ENCODE measurements at regions not wholly inside any gene's neighbourhood (a gene's known extent, or its start where the extent isn't known, plus 50 kb on each side); places are given as distances from the start of the nearest gene placed in this dataset.
"Not testable (repeated sequence)": the region's sequence is repeated elsewhere in the genome, so short reads cannot be mapped to it uniquely, and the experiment has no call there.

GRCh38 chr2:49780949-49781348, 626.6 kb upstream of the FSHR start:
- Mint-ChIP-seq H3K4me1 (no peaks in the 10 kb centered on the region), H3K9me3 (peaks cover 1% of the 10 kb centered on the region), H3K27me3 (no peaks in the 10 kb centered on the region), H3K4me3 (no peak overlapping the region), H3K27ac (no peak overlapping the region), H3K36me3 (no peaks in the 10 kb centered on the region)
- DNase-seq (ENCODE audit: low spot score in 2 of 2) = no peak
- no peak for ATAC-seq (ENCODE audit: low read depth)

DNA sequence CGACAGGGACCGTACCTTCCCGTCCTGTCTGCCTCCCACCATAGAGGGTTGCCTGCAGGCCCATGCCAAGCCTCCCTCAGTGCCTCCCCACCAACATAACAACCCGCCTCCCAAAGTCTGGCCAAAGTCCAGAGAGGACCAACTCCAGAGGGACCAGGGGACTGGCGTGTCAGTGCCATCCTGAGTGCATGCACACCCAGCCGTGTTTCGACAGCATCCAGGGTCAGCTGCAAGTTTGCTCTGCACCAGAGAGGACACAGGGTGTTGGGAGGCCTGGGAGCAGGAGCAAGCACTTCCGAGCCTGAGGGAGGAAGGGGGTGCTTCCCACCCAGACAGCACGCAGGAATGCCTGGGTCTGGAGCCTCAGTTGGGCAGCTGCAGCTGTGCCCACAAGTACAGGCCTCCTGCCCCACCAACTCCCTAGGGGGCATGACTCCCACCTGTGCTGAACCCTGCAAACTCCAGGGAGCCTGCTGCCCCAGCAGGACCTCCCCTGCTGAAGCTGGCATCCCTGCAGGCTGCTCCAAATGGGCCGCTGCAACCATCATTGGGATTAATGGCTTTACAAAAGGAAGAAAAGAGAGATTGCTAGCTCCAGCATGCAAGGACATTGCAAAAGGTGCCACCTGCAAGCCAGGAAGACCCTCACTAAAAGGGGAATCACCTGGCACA, 618.1 kb upstream of the FSHR start:
- H3K27me3 Mint-ChIP-seq = no peaks in the 10 kb centered on the region
- H3K27ac Mint-ChIP-seq = no peak overlapping the region
- H3K9me3 Mint-ChIP-seq = no peaks in the 10 kb centered on the region
- DNase-seq (ENCODE audit: low spot score in 2 of 2) = no peak
- H3K36me3 Mint-ChIP-seq = no peaks in the 10 kb centered on the region
- no peak for ATAC-seq (ENCODE audit: low read depth)
- H3K4me1 Mint-ChIP-seq = no peaks in the 10 kb centered on the region
- H3K4me3 Mint-ChIP-seq = no peak overlapping the region

GRCh38 chr2:49770919-49771318, 616.6 kb upstream of the FSHR start:
- Mint-ChIP-seq H3K36me3 (no peaks in the 10 kb centered on the region), H3K4me1 (no peaks in the 10 kb centered on the region), H3K4me3 (no peak overlapping the region), H3K9me3 (peaks cover 2% of the 10 kb centered on the region), H3K27ac (no peak overlapping the region), H3K27me3 (no peaks in the 10 kb centered on the region)
- no peak for DNase-seq (ENCODE audit: low spot score in 2 of 2)
- no peak for ATAC-seq (ENCODE audit: low read depth)

GRCh38 chr2:49767316-49767715, 613.0 kb upstream of the FSHR start:
- H3K27ac Mint-ChIP-seq = no peak overlapping the region
- no peak for ATAC-seq (ENCODE audit: low read depth)

DNA sequence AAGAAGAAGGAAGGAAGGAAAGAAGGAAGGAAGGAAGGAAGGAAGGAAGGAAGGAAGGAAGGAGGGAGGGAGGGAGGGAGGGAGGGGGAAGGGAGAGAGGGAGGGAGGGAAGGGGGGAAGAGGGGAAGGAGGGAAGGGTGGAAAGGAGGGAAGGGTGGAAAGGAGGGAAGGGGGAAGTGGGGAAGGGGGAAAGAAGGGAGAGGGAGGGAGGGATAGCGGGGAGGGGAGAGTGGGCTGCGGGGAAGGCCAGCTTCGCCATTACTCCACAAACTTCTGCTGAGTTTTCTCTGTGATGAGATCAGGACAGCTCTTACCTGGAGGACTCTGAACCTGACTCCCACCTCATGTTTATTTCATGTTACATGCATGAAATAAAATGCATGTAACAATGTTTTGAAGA, 601.5 kb upstream of the FSHR start:
- Mint-ChIP-seq H3K27me3 (no peaks in the 10 kb centered on the region), H3K9me3 (peaks cover 3% of the 10 kb centered on the region), H3K4me3 (no peak overlapping the region), H3K36me3 (no peaks in the 10 kb centered on the region), H3K27ac (no peak overlapping the region), H3K4me1 (no peaks in the 10 kb centered on the region)
- ATAC-seq (ENCODE audit: low read depth) (no peak), DNase-seq (ENCODE audit: low spot score in 2 of 2) (no peak)

More at GRCh38 chr2:49767316-49767715, 613.0 kb upstream of the FSHR start:
- Mint-ChIP-seq H3K4me1 (no peaks in the 10 kb centered on the region), H3K4me3 (no peak overlapping the region), H3K9me3 (peaks cover 2% of the 10 kb centered on the region), H3K27me3 (no peaks in the 10 kb centered on the region), H3K36me3 (no peaks in the 10 kb centered on the region)
- DNase-seq (ENCODE audit: low spot score in 2 of 2) = no peak

DNA sequence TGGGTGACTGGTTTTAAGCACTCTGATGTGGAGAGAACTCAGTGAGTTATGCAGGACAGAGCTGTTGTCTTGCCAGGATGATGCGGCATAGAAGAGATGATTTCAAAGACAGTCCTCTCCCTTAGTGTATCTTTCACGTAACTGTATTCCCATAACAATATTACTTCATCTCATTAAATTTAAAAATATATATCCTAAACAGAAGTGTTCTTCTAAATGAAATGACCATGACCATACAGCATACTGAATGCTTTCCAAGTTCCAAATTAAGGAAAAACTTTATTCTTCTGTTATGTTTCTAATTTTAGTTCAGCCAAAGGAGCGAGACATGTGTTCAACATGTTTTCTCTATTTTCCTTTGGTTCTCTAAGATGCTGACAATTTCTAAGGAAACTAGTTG, 600.1 kb upstream of the FSHR start:
- no peak overlapping the region for H3K27ac Mint-ChIP-seq
- H3K27me3 Mint-ChIP-seq = no peaks in the 10 kb centered on the region
- no peaks in the 10 kb centered on the region for H3K4me1 Mint-ChIP-seq
- H3K4me3 Mint-ChIP-seq = no peak overlapping the region
- H3K36me3 Mint-ChIP-seq = no peaks in the 10 kb centered on the region
- DNase-seq (ENCODE audit: low spot score in 2 of 2) (no peak), ATAC-seq (ENCODE audit: low read depth) (no peak)
- H3K9me3 Mint-ChIP-seq = peaks cover 3% of the 10 kb centered on the region

DNA sequence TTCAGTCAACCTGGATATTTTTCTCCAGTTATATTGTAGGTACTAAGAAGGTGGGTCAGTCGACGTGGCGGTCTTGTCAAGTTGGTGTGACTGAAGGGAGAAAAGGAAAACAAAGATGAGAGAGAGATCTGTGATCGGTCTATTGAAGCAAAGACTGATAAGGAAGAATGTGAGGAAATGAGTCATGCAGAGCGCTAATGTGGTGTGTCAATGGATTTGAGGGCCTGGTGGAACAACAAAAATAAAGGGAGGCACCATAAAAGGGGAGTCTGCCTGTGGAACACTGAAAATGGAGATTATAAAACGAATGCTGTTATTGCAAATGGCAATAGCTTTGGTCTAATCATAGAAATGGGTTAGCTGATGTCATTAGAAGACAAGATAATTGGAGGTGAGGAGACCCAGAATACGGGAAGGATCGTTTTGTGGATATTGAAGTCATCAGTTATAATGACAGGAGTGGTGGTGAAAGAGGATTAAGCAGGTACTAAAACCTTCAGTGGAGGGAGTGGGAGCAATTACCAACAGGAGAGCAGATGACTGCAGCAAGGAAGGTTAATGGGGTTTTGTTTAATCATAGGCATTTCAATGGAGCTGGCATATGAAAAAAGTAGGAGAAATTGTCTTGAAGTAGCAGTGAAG, 599.1 kb upstream of the FSHR start:
- ATAC-seq (ENCODE audit: low read depth) = no peak
- no peak overlapping the region for H3K4me3 Mint-ChIP-seq
- DNase-seq (ENCODE audit: low spot score in 2 of 2) = no peak
- no peaks in the 10 kb centered on the region for H3K36me3 Mint-ChIP-seq
- H3K4me1 Mint-ChIP-seq = no peaks in the 10 kb centered on the region
- no peak overlapping the region for H3K27ac Mint-ChIP-seq
- H3K27me3 Mint-ChIP-seq = no peaks in the 10 kb centered on the region
- H3K9me3 Mint-ChIP-seq = peaks cover 2% of the 10 kb centered on the region

- H3K4me3 Mint-ChIP-seq = no peak overlapping the region
- peaks cover 6% of the 10 kb centered on the region for H3K9me3 Mint-ChIP-seq
- H3K27me3 Mint-ChIP-seq = no peaks in the 10 kb centered on the region
- no peaks in the 10 kb centered on the region for H3K4me1 Mint-ChIP-seq
- ATAC-seq (ENCODE audit: low read depth) (no peak), DNase-seq (ENCODE audit: low spot score in 2 of 2) (no peak)
- no peaks in the 10 kb centered on the region for H3K36me3 Mint-ChIP-seq
- no peak overlapping the region for H3K27ac Mint-ChIP-seq
These were observed 583.3 kb upstream of the FSHR start for GRCh38 chr2:49737606-49738005.

DNA sequence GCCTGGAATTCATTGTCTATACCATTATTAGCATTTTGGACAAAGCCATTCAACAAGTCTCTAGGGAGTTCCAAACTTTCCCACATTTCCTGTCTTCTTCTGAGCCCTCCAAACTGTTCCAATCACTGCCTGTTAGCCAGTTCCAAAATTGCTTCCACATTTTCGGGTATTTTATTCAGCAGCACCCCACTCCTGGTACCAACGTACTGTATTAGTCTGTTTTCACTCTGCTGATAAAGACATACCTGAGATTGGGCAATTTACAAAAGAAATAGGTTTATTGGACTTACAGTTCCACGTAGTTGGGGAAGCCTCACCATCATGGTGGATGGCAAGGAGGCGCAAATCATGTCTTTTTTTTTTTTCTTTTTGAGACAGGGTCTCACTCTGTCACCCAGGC, 578.6 kb upstream of the FSHR start:
- not testable (repeated sequence) for ATAC-seq (ENCODE audit: low read depth); DNase-seq (ENCODE audit: low spot score in 2 of 2); H3K9me3 Mint-ChIP-seq; H3K4me1 Mint-ChIP-seq; H3K27ac Mint-ChIP-seq; H3K36me3 Mint-ChIP-seq; H3K4me3 Mint-ChIP-seq; H3K27me3 Mint-ChIP-seq

- H3K9me3 Mint-ChIP-seq = no peaks in the 10 kb centered on the region
- DNase-seq (ENCODE audit: low spot score in 2 of 2) (no peak), ATAC-seq (ENCODE audit: low read depth) (no peak)
- H3K36me3 Mint-ChIP-seq = no peaks in the 10 kb centered on the region
- peaks cover 1% of the 10 kb centered on the region for H3K27me3 Mint-ChIP-seq
- H3K4me1 Mint-ChIP-seq = no peaks in the 10 kb centered on the region
- H3K4me3 Mint-ChIP-seq = no peak overlapping the region
- no peak overlapping the region for H3K27ac Mint-ChIP-seq
These were observed 564.9 kb upstream of the FSHR start for GRCh38 chr2:49719241-49719640.

GRCh38 chr2:49715597-49715996, 561.3 kb upstream of the FSHR start:
- H3K9me3 Mint-ChIP-seq = no peaks in the 10 kb centered on the region
- H3K4me3 Mint-ChIP-seq = no peak overlapping the region
- no peak for DNase-seq (ENCODE audit: low spot score in 2 of 2)
- H3K27me3 Mint-ChIP-seq = peaks cover 1% of the 10 kb centered on the region
- ATAC-seq (ENCODE audit: low read depth) = no peak
- no peaks in the 10 kb centered on the region for H3K36me3 Mint-ChIP-seq
- no peaks in the 10 kb centered on the region for H3K4me1 Mint-ChIP-seq
- no peak overlapping the region for H3K27ac Mint-ChIP-seq

GRCh38 chr2:49714454-49714853, 560.1 kb upstream of the FSHR start:
- H3K27me3 Mint-ChIP-seq = peaks cover 1% of the 10 kb centered on the region
- DNase-seq (ENCODE audit: low spot score in 2 of 2) = no peak
- no peaks in the 10 kb centered on the region for H3K4me1 Mint-ChIP-seq
- H3K9me3 Mint-ChIP-seq = no peaks in the 10 kb centered on the region
- H3K27ac Mint-ChIP-seq = no peak overlapping the region
- no peaks in the 10 kb centered on the region for H3K36me3 Mint-ChIP-seq
- no peak overlapping the region for H3K4me3 Mint-ChIP-seq
- ATAC-seq (ENCODE audit: low read depth) = no peak

DNA sequence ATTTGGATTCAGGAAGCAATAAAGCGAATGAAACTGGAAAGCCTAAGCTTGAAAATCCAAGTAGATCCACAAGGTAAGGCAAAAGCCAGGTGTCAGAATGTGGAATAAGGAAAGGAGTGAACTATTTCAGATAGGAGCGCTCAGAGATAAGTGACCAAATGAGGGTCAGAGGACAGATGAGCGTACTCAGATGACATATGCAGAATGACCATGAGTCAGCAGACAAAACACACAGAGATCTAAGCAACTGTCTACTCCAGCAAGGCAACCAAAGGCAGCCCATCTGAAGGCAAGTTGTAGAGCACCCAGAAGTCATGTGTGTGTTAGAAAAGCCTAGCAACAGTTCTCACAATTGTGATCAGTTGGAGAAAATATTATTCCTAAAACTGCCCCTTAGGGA, 548.4 kb upstream of the FSHR start:
- no peak for ATAC-seq (ENCODE audit: low read depth)
- H3K36me3 Mint-ChIP-seq = no peaks in the 10 kb centered on the region
- no peak overlapping the region for H3K4me3 Mint-ChIP-seq
- no peaks in the 10 kb centered on the region for H3K4me1 Mint-ChIP-seq
- H3K27ac Mint-ChIP-seq = no peak overlapping the region
- no peaks in the 10 kb centered on the region for H3K27me3 Mint-ChIP-seq
- peaks cover 3% of the 10 kb centered on the region for H3K9me3 Mint-ChIP-seq
- no peak for DNase-seq (ENCODE audit: low spot score in 2 of 2)

GRCh38 chr2:49693961-49694360, 539.6 kb upstream of the FSHR start:
- Mint-ChIP-seq H3K36me3 (no peaks in the 10 kb centered on the region), H3K4me3 (no peak overlapping the region), H3K4me1 (no peaks in the 10 kb centered on the region), H3K9me3 (peaks cover 4% of the 10 kb centered on the region), H3K27ac (no peak overlapping the region), H3K27me3 (no peaks in the 10 kb centered on the region)
- DNase-seq (ENCODE audit: low spot score in 2 of 2) (no peak), ATAC-seq (ENCODE audit: low read depth) (no peak)

- not testable (repeated sequence) for ATAC-seq (ENCODE audit: low read depth); H3K27ac Mint-ChIP-seq; H3K4me1 Mint-ChIP-seq; H3K27me3 Mint-ChIP-seq; DNase-seq (ENCODE audit: low spot score in 2 of 2); H3K9me3 Mint-ChIP-seq; H3K36me3 Mint-ChIP-seq; H3K4me3 Mint-ChIP-seq
These were observed 537.7 kb upstream of the FSHR start for GRCh38 chr2:49692022-49692421.

Data from memory B cell (primary cell).